ENCODE measurements at regions not wholly inside any gene's neighbourhood (a gene's known extent, or its start where the extent isn't known, plus 50 kb on each side); places are given as distances from the start of the nearest gene placed in this dataset.

- Histone ChIP-seq H3K9me3 (no peaks in the 10 kb centered on the region), H3K27ac (no peak overlapping the region), H3K27me3 (no peaks in the 10 kb centered on the region), H3K4me1 (no peaks in the 10 kb centered on the region), H3K36me3 (no peaks in the 10 kb centered on the region), H3K4me3 (no peak overlapping the region)
- no peak for DNase-seq (ENCODE audit: low spot score in 2 of 2)
- intact Hi-C loops (cut with DNase I; ENCODE audit: low total_unique reads) = no loop called here
- no peak for TF ChIP-seq POLR2AphosphoS5 (IDR thresholded peaks at IDR 0.05)
- TF ChIP-seq POLR2A (IDR thresholded peaks at IDR 0.05) = no peak
- no peak for TF ChIP-seq CTCF (IDR thresholded peaks at IDR 0.05)
Measured at GRCh38 chr2:185241556-185241955, 497.0 kb upstream of the FSIP2 start.

GRCh38 chr2:185242462-185242861, 496.1 kb upstream of the FSIP2 start:
- intact Hi-C loops (cut with DNase I; ENCODE audit: low total_unique reads) = no loop called here

DNA sequence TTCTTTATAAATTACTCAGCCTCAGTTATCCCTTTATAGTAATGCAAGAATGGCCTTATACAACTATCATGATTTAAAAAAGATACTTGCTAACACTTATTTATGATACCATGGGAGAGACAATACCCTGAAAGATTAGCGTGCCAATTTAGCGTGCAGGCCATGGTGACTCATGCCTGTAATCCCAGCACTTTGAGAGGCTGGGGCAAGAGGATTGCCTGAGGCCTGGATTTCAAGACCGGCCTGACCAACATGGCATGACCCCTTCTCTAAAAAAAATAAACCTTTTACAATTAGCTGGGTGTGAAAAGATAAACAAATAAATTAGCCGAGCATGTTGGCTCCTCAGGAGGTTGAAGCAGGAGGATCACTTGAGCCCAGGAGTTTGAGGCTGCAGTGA, 493.4 kb upstream of the FSIP2 start:
- no peaks in the 10 kb centered on the region for H3K36me3 ChIP-seq
- no peak overlapping the region for H3K27ac ChIP-seq
- intact Hi-C loops (cut with DNase I; ENCODE audit: low total_unique reads) = no loop called here
- no peaks in the 10 kb centered on the region for H3K9me3 ChIP-seq
- H3K4me1 ChIP-seq = no peaks in the 10 kb centered on the region
- DNase-seq (ENCODE audit: low spot score in 2 of 2) = no peak
- H3K4me3 ChIP-seq = no peak overlapping the region
- TF ChIP-seq POLR2A (IDR thresholded peaks at IDR 0.05) (no peak), POLR2AphosphoS5 (IDR thresholded peaks at IDR 0.05) (no peak), CTCF (IDR thresholded peaks at IDR 0.05) (no peak)
- H3K27me3 ChIP-seq = no peaks in the 10 kb centered on the region

More at GRCh38 chr2:185242462-185242861, 496.1 kb upstream of the FSIP2 start:
- Histone ChIP-seq H3K9me3 (no peaks in the 10 kb centered on the region), H3K27me3 (no peaks in the 10 kb centered on the region), H3K27ac (no peak overlapping the region), H3K4me1 (no peaks in the 10 kb centered on the region), H3K36me3 (no peaks in the 10 kb centered on the region), H3K4me3 (no peak overlapping the region)
- TF ChIP-seq POLR2A (IDR thresholded peaks at IDR 0.05) (no peak), POLR2AphosphoS5 (IDR thresholded peaks at IDR 0.05) (no peak), CTCF (IDR thresholded peaks at IDR 0.05) (no peak)
- no peak for DNase-seq (ENCODE audit: low spot score in 2 of 2)

- H3K36me3 ChIP-seq = no peaks in the 10 kb centered on the region
Measured at GRCh38 chr2:185245806-185246205, 492.8 kb upstream of the FSIP2 start.

GRCh38 chr2:185246717-185247116, 491.9 kb upstream of the FSIP2 start:
- TF ChIP-seq CTCF (IDR thresholded peaks at IDR 0.05) = no peak
- no peak for TF ChIP-seq POLR2AphosphoS5 (IDR thresholded peaks at IDR 0.05)
- TF ChIP-seq POLR2A (IDR thresholded peaks at IDR 0.05) = no peak
- intact Hi-C loops (cut with DNase I; ENCODE audit: low total_unique reads) = no loop called here
- Histone ChIP-seq H3K9me3 (no peaks in the 10 kb centered on the region), H3K27ac (no peak overlapping the region), H3K4me1 (no peaks in the 10 kb centered on the region), H3K36me3 (no peaks in the 10 kb centered on the region), H3K4me3 (no peak overlapping the region), H3K27me3 (no peaks in the 10 kb centered on the region)
- DNase-seq (ENCODE audit: low spot score in 2 of 2) = no peak

More at GRCh38 chr2:185245806-185246205, 492.8 kb upstream of the FSIP2 start:
- DNase-seq (ENCODE audit: low spot score in 2 of 2) = no peak
- H3K4me3 ChIP-seq = no peak overlapping the region
- TF ChIP-seq POLR2A (IDR thresholded peaks at IDR 0.05) (no peak), POLR2AphosphoS5 (IDR thresholded peaks at IDR 0.05) (no peak), CTCF (IDR thresholded peaks at IDR 0.05) (no peak)
- H3K9me3 ChIP-seq = no peaks in the 10 kb centered on the region
- intact Hi-C loops (cut with DNase I; ENCODE audit: low total_unique reads) = no loop called here
- no peak overlapping the region for H3K27ac ChIP-seq
- H3K4me1 ChIP-seq = no peaks in the 10 kb centered on the region
- no peaks in the 10 kb centered on the region for H3K27me3 ChIP-seq
